K562 (cell line): ENCODE measurements at regions not wholly inside any gene's neighbourhood (a gene's known extent, or its start where the extent isn't known, plus 50 kb on each side); places are given as distances from the start of the nearest gene placed in this dataset.

Source experiments
- ATAC-seq: fragments of 200-7000 bp; cut with Tn5 transposase; 3 replicates; pipeline ENCODE4 v1.9.1; 2020; ENCODE audit warnings: moderate library complexity
- BruUV-seq: library from RNA; stranded (reverse); fragments of 400-500 nt; replicated peaks from 2 replicates; lab custom pipeline; 2021; lab: Mats Ljungman, UMichigan
- CTCF ChIA-PET: fragments of 300-600 bp; formaldehyde crosslinking; extraction: SDS; loops from one replicate; lab custom pipeline; 2021; ENCODE audit warnings: low intra/inter-chr PET ratio; lab: Yijun Ruan, JAX
- POLR2A ChIA-PET: fragments of 300-600, 350-650 bp; sonication (Branson Sonifier 250); formaldehyde crosslinking; extraction: SDS; loops from one replicate; lab custom pipeline; 2021; ENCODE audit warnings: antibody characterized with exemption, inconsistent platforms; lab: Yijun Ruan, JAX
- DNase-seq, 4 experiments: peaks; one replicate each; pipeline versions ENCODE4 v3.0.0 to v3.0.0-alpha.2; 2011 to 2018; ENCODE audit warnings: low spot score in 3 of 4, mixed read lengths in 3 of 4; ENCODE audit errors: extremely low read depth in 1 of 4
- FAIRE-seq: peaks from 2 replicates; lab custom pipeline; 2011; peaks lifted over from hg19 to GRCh38; lab: Jason Lieb, UNC
- H2AFZ ChIP-seq: 2 replicates; pipeline ENCODE4 v1.6.0; 2011; ENCODE audit warnings: low read depth, low read length, control low read depth, inconsistent platforms
- H3K27ac ChIP-seq: fragments of 200-600 bp; 3 replicates; pipeline ENCODE4 v1.8.0; 2011; ENCODE audit warnings: low read depth, mild to moderate bottlenecking, control low read depth, inconsistent platforms, low read length, moderate library complexity, mixed read lengths; ENCODE audit errors: extremely low read depth
- H3K27me3 ChIP-seq, 2 experiments: fragments of 300-600 bp in 1 of 2; 2 replicates in 1 of 2; 3 replicates in 1 of 2; pipeline versions ENCODE4 v1.6.0 to v1.8.0; 2011; ENCODE audit warnings: inconsistent platforms in 2 of 2, low read length in 2 of 2, mild to moderate bottlenecking in 1 of 2, mixed read lengths in 1 of 2, moderate library complexity in 1 of 2; ENCODE audit not compliant: control insufficient read depth in 2 of 2, insufficient read depth in 2 of 2
- H3K36me3 ChIP-seq: fragments of 300-600 bp; 3 replicates; pipeline ENCODE4 v1.8.0; 2011; ENCODE audit warnings: mild to moderate bottlenecking, low read length, inconsistent platforms; ENCODE audit not compliant: control insufficient read depth, insufficient read depth
- H3K4me1 ChIP-seq, 2 experiments: fragments of 200-600 bp in 1 of 2; replicated peaks in 1 of 2; 2 replicates in 1 of 2; 3 replicates in 1 of 2; pipeline versions ENCODE4 v1.5.1 to v1.8.0; 2011; ENCODE audit warnings: inconsistent platforms in 2 of 2, low read length in 2 of 2, mild to moderate bottlenecking in 1 of 2, mixed read lengths in 1 of 2, moderate library complexity in 1 of 2; ENCODE audit not compliant: control insufficient read depth in 2 of 2, insufficient read depth in 2 of 2
- H3K4me2 ChIP-seq: 2 replicates; pipeline ENCODE4 v1.6.1; 2011; ENCODE audit warnings: low read length, control low read depth, inconsistent platforms, mixed read lengths; ENCODE audit not compliant: insufficient read depth
- H3K4me3 ChIP-seq: fragments of 200-600 bp; sonication (generic), shearing (Covaris generic); 2 replicates; pipeline ENCODE4 v1.5.1; 2016; ENCODE audit warnings: control low read depth, inconsistent platforms
- H3K79me2 ChIP-seq: fragments of 200-600 bp; 3 replicates; pipeline ENCODE4 v1.8.0; 2011; ENCODE audit warnings: low read length, inconsistent platforms; ENCODE audit not compliant: control insufficient read depth, insufficient read depth
- H3K9ac ChIP-seq, 2 experiments: 2 replicates each; pipeline versions ENCODE4 v1.6.0 to v1.6.1; 2011; ENCODE audit warnings: low read depth in 2 of 2, low read length in 2 of 2, control low read depth in 1 of 2, inconsistent platforms in 1 of 2, mild to moderate bottlenecking in 1 of 2, mixed read lengths in 1 of 2; ENCODE audit not compliant: insufficient read depth in 1 of 2
- H3K9me1 ChIP-seq: one replicate; pipeline ENCODE4 v1.6.0; 2011; ENCODE audit warnings: inconsistent platforms, mild to moderate bottlenecking, low read length, moderate library complexity; ENCODE audit not compliant: control insufficient read depth, insufficient read depth
- H3K9me3 ChIP-seq: replicated peaks from 2 replicates; pipeline ENCODE4 v1.5.1; 2011; ENCODE audit warnings: low read depth, low read length, inconsistent platforms; ENCODE audit not compliant: control insufficient read depth, insufficient read depth
- H4K20me1 ChIP-seq: replicated peaks from 2 replicates; pipeline ENCODE4 v1.6.1; 2011; ENCODE audit warnings: low read length, inconsistent platforms, mixed read lengths; ENCODE audit not compliant: control insufficient read depth, insufficient read depth
- NCOA2 ChIP-seq, 2 experiments: fragments of 450-650 bp; IDR thresholded peaks; 2 replicates each; pipeline ENCODE4 v1.6.1; 2018; ENCODE audit warnings: mild to moderate bottlenecking in 2 of 2, moderate library complexity in 1 of 2; ENCODE audit not compliant: partially characterized antibody in 2 of 2
- PHF20 ChIP-seq: fragments of 450-650 bp; IDR thresholded peaks from 2 replicates; pipeline ENCODE4 v1.6.1; 2018; ENCODE audit not compliant: partially characterized antibody
- POLR2AphosphoS2 ChIP-seq: IDR thresholded peaks from 2 replicates; pipeline ENCODE4 v1.6.1; 2012; ENCODE audit warnings: low read length, improper control_type of control experiment
- SMARCC2 ChIP-seq: fragments of 450-650 bp; IDR thresholded peaks from 2 replicates; pipeline ENCODE4 v1.6.1; 2017; ENCODE audit warnings: antibody characterized with exemption, moderate library complexity, mild to moderate bottlenecking, low read depth
- ZNF143 ChIP-seq: sonication (generic); formaldehyde crosslinking; IDR thresholded peaks from 2 replicates; pipeline ENCODE4 v1.9.0; 2022; ENCODE audit warnings: mild to moderate bottlenecking, missing genetic modification reagents
- WGBS: fragments of 100-300 bp; shearing (Covaris generic); methylation state at CpG from one replicate; pipeline ENCODE4 v1.1.6; 2016; ENCODE audit warnings: low coverage, mixed read lengths; ENCODE audit not compliant: insufficient coverage; ENCODE audit errors: missing lambda C conversion rate; 5-methylcytosine and 5-hydroxymethylcytosine counted together
- in situ Hi-C: fragments of 300-500 bp; cut with MboI; formaldehyde crosslinking; loops from 4 replicates; pipeline ENCODE4 v1.15.0; 2018; ENCODE audit warnings: inconsistent platforms, mixed read lengths
- intact Hi-C: fragments of 100-400 bp; cut with micrococcal nuclease; formaldehyde crosslinking; loops from 2 replicates; pipeline ENCODE4 v1.14.2; 2022
- TF ChIP-seq, protein P1 (sequence below), 2 experiments: fragments of 450-650 bp; formaldehyde crosslinking in 1 of 2; IDR thresholded peaks; 2 replicates each; pipeline versions ENCODE4 v1.4.0 to v1.6.1; 2014 to 2020; ENCODE audit warnings: mild to moderate bottlenecking in 2 of 2, borderline replicate concordance in 1 of 2, low read depth in 1 of 2
- TF ChIP-seq, protein P2 (sequence below): fragments of 450-650 bp; formaldehyde crosslinking; conservative IDR thresholded peaks from 2 replicates; pipeline ENCODE4 v1.4.0; 2022; ENCODE audit warnings: mild to moderate bottlenecking, missing genetic modification characterization

DNA sequence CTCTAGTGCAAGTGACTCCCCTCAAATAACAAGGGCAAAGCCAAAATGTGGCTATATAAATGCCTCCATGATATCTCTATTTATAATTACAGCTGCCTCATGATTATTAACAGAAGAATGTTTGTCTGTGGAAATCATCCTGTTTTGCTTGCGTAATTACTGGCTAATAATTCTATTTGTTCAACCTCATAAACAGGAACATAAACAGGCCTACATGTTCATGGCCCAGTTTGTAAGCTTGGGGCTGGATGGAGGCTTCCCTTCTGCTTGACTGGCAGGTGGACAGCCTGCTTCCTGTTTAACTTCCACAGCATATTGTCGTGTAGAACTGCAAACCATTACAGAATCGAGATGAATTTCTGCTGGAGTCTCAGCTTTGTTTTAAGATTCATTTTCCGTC is 766.0 kb upstream of the MAP3K7 start:
- in situ Hi-C loops (no loop called here), intact Hi-C loops (no loop called here)
- H3K9me3 ChIP-seq = no peaks in the 10 kb centered on the region; the same call in 1 of the 2 replicates
- H3K79me2 ChIP-seq = no peaks in the 10 kb centered on the region
- DNase-seq (no peak), FAIRE-seq (no peak), ATAC-seq (no peak)
- no TSS peak for BruUV-seq
- H3K4me3 ChIP-seq = no peak overlapping the region
- no peaks in the 10 kb centered on the region for H3K9me1 ChIP-seq
- no peak overlapping the region for H3K27ac ChIP-seq
- no peaks in the 10 kb centered on the region for H3K36me3 ChIP-seq
- whole genome bisulfite sequencing = 0% methylated on average over 4 of the region's 4 CpGs
- ChIA-PET POLR2A (no interaction called here), CTCF (no interaction called here)
- H3K27me3 ChIP-seq = no peaks in the 10 kb centered on the region
- H3K4me1 ChIP-seq = no peaks in the 10 kb centered on the region
- H4K20me1 ChIP-seq = no peaks in the 10 kb centered on the region
- TF ChIP-seq ZNF143 (CRISPR knock-in tag) (no peak), PHF20 (no peak), POLR2AphosphoS2 (no peak), NCOA2 (IDR thresholded peaks at IDR 0.05; ENCODE audit: partially characterized antibody in 2 of 2) (no peak)
- no peak overlapping the region for H3K4me2 ChIP-seq
- no peak overlapping the region for H3K9ac ChIP-seq
- no peak overlapping the region for H2AFZ ChIP-seq

DNA sequence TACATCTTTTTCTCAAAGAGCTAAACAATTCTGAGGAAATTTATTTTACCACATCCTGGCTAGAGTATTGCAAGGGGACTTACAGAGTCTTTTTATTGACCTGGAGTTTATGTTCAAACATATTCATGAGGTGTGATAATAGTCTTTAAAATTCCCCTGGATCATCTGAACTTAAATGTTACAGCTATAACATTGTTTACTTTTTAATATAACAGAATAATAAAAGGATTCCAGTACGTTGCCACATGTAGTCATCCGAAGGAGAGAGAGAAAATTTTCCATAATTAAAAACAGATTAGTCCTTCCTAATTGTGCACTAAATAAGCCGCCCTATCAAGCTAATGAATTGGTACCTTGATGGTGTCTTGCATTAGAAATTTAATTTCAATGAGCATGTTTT is 765.4 kb upstream of the MAP3K7 start:
- DNase-seq (no peak), ATAC-seq (no peak), FAIRE-seq (no peak)
- Histone ChIP-seq H3K9me1 (no peaks in the 10 kb centered on the region), H4K20me1 (no peaks in the 10 kb centered on the region), H2AFZ (no peak overlapping the region), H3K36me3 (no peaks in the 10 kb centered on the region), H3K4me3 (no peak overlapping the region), H3K4me1 (no peaks in the 10 kb centered on the region), H3K79me2 (no peaks in the 10 kb centered on the region), H3K9me3 (no peaks in the 10 kb centered on the region; the same call in 1 of the 2 replicates), H3K9ac (no peak overlapping the region), H3K27ac (no peak overlapping the region), H3K4me2 (no peak overlapping the region), H3K27me3 (no peaks in the 10 kb centered on the region)
- ChIA-PET POLR2A (no interaction called here), CTCF (no interaction called here)
- intact Hi-C loops (no loop called here), in situ Hi-C loops (no loop called here)
- 0% methylated on average over 3 of the region's 3 CpGs for WGBS
- BruUV-seq = no TSS peak
- TF ChIP-seq, protein P1, sequence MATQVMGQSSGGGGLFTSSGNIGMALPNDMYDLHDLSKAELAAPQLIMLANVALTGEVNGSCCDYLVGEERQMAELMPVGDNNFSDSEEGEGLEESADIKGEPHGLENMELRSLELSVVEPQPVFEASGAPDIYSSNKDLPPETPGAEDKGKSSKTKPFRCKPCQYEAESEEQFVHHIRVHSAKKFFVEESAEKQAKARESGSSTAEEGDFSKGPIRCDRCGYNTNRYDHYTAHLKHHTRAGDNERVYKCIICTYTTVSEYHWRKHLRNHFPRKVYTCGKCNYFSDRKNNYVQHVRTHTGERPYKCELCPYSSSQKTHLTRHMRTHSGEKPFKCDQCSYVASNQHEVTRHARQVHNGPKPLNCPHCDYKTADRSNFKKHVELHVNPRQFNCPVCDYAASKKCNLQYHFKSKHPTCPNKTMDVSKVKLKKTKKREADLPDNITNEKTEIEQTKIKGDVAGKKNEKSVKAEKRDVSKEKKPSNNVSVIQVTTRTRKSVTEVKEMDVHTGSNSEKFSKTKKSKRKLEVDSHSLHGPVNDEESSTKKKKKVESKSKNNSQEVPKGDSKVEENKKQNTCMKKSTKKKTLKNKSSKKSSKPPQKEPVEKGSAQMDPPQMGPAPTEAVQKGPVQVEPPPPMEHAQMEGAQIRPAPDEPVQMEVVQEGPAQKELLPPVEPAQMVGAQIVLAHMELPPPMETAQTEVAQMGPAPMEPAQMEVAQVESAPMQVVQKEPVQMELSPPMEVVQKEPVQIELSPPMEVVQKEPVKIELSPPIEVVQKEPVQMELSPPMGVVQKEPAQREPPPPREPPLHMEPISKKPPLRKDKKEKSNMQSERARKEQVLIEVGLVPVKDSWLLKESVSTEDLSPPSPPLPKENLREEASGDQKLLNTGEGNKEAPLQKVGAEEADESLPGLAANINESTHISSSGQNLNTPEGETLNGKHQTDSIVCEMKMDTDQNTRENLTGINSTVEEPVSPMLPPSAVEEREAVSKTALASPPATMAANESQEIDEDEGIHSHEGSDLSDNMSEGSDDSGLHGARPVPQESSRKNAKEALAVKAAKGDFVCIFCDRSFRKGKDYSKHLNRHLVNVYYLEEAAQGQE (IDR thresholded peaks at IDR 0.05; ENCODE audit: borderline replicate concordance) = no peak
- TF ChIP-seq, protein P1 (CRISPR knock-in tag; IDR thresholded peaks at IDR 0.05; ENCODE audit: low read depth) = no peak
- no peak for TF ChIP-seq SMARCC2
- TF ChIP-seq, protein P2, sequence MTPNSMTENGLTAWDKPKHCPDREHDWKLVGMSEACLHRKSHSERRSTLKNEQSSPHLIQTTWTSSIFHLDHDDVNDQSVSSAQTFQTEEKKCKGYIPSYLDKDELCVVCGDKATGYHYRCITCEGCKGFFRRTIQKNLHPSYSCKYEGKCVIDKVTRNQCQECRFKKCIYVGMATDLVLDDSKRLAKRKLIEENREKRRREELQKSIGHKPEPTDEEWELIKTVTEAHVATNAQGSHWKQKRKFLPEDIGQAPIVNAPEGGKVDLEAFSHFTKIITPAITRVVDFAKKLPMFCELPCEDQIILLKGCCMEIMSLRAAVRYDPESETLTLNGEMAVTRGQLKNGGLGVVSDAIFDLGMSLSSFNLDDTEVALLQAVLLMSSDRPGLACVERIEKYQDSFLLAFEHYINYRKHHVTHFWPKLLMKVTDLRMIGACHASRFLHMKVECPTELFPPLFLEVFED (CRISPR knock-in tag) = no peak
